ENCODE measurements at regions not wholly inside any gene's neighbourhood (a gene's known extent, or its start where the extent isn't known, plus 50 kb on each side); places are given as distances from the start of the nearest gene placed in this dataset.

- Histone ChIP-seq H3K79me2 (ENCODE audit: control insufficient read depth, insufficient read depth, low read length) (no peaks in the 10 kb centered on the region), H3K27me3 (ENCODE audit: control insufficient read depth, insufficient read depth, low read length) (no peaks in the 10 kb centered on the region), H3K36me3 (ENCODE audit: control insufficient read depth, insufficient read depth, low read length) (no peaks in the 10 kb centered on the region), H3K9ac (ENCODE audit: insufficient read depth, low read length) (no peak overlapping the region), H3K4me1 (ENCODE audit: control insufficient read depth, extremely low read depth, insufficient read depth, low read length) (no peaks in the 10 kb centered on the region), H2AFZ (ENCODE audit: low read length) (no peak overlapping the region), H3K4me2 (ENCODE audit: extremely low read depth, insufficient read depth, low read length) (no peak overlapping the region), H3K9me3 (ENCODE audit: control insufficient read depth, insufficient read depth, low read depth, low read length) (no peaks in the 10 kb centered on the region), H3K4me3 (replicated peaks in 1 of 4; ENCODE audit: control extremely low read depth in 1 of 4, insufficient read depth in 1 of 4, low read depth in 3 of 4, low read length in 4 of 4) (no peak overlapping the region), H3K27ac (ENCODE audit: insufficient read depth, low read length) (no peak overlapping the region), H4K20me1 (ENCODE audit: control insufficient read depth, extremely low read depth, insufficient read depth, low read length) (no peaks in the 10 kb centered on the region)
- no peak for DNase-seq (ENCODE audit: low read depth in 2 of 2)
- no peak for TF ChIP-seq EZH2 (IDR thresholded peaks at IDR 0.05; ENCODE audit: low read length, missing control alignments)
- TF ChIP-seq, protein P1, sequence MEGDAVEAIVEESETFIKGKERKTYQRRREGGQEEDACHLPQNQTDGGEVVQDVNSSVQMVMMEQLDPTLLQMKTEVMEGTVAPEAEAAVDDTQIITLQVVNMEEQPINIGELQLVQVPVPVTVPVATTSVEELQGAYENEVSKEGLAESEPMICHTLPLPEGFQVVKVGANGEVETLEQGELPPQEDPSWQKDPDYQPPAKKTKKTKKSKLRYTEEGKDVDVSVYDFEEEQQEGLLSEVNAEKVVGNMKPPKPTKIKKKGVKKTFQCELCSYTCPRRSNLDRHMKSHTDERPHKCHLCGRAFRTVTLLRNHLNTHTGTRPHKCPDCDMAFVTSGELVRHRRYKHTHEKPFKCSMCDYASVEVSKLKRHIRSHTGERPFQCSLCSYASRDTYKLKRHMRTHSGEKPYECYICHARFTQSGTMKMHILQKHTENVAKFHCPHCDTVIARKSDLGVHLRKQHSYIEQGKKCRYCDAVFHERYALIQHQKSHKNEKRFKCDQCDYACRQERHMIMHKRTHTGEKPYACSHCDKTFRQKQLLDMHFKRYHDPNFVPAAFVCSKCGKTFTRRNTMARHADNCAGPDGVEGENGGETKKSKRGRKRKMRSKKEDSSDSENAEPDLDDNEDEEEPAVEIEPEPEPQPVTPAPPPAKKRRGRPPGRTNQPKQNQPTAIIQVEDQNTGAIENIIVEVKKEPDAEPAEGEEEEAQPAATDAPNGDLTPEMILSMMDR (conservative IDR thresholded peaks at IDR 0.05 in 1 of 2, IDR thresholded peaks at IDR 0.05 in 1 of 2; ENCODE audit: low read depth in 1 of 2, low read length in 2 of 2), result no peak
Observed at GRCh38 chr2:144801325-144801724, 281.4 kb upstream of the ZEB2 start.

GRCh38 chr2:144798989-144799388 is 279.1 kb upstream of the ZEB2 start:
- Histone ChIP-seq H3K9me3 (ENCODE audit: control insufficient read depth, insufficient read depth, low read depth, low read length) (no peaks in the 10 kb centered on the region), H3K4me2 (ENCODE audit: extremely low read depth, insufficient read depth, low read length) (peak overlapping the region; percentile 18), H3K9ac (ENCODE audit: insufficient read depth, low read length) (no peak overlapping the region), H3K27me3 (ENCODE audit: control insufficient read depth, insufficient read depth, low read length) (no peaks in the 10 kb centered on the region), H3K4me1 (ENCODE audit: control insufficient read depth, extremely low read depth, insufficient read depth, low read length) (no peaks in the 10 kb centered on the region), H4K20me1 (ENCODE audit: control insufficient read depth, extremely low read depth, insufficient read depth, low read length) (no peaks in the 10 kb centered on the region), H3K36me3 (ENCODE audit: control insufficient read depth, insufficient read depth, low read length) (no peaks in the 10 kb centered on the region), H3K79me2 (ENCODE audit: control insufficient read depth, insufficient read depth, low read length) (no peaks in the 10 kb centered on the region), H2AFZ (ENCODE audit: low read length) (peak overlapping the region; percentile 43), H3K27ac (ENCODE audit: insufficient read depth, low read length) (no peak overlapping the region), H3K4me3 (replicated peaks in 1 of 4; ENCODE audit: control extremely low read depth in 1 of 4, insufficient read depth in 1 of 4, low read depth in 3 of 4, low read length in 4 of 4) (no peak overlapping the region)
- no peak for DNase-seq (ENCODE audit: low read depth in 2 of 2)
- TF ChIP-seq, protein P1 (conservative IDR thresholded peaks at IDR 0.05 in 1 of 2, IDR thresholded peaks at IDR 0.05 in 1 of 2; ENCODE audit: low read depth in 1 of 2, low read length in 2 of 2), result no peak
- no peak for TF ChIP-seq EZH2 (IDR thresholded peaks at IDR 0.05; ENCODE audit: low read length, missing control alignments)

GRCh38 chr2:144798034-144798433 is 278.1 kb upstream of the ZEB2 start:
- TF ChIP-seq, protein P1 (conservative IDR thresholded peaks at IDR 0.05 in 1 of 2, IDR thresholded peaks at IDR 0.05 in 1 of 2; ENCODE audit: low read depth in 1 of 2, low read length in 2 of 2), result no peak
- TF ChIP-seq EZH2 (IDR thresholded peaks at IDR 0.05; ENCODE audit: low read length, missing control alignments), result no peak
- no peak overlapping the region for H3K9ac ChIP-seq (ENCODE audit: insufficient read depth, low read length)
- no peak overlapping the region for H2AFZ ChIP-seq (ENCODE audit: low read length)
- no peak overlapping the region for H3K4me2 ChIP-seq (ENCODE audit: extremely low read depth, insufficient read depth, low read length)
- H3K27me3 ChIP-seq (ENCODE audit: control insufficient read depth, insufficient read depth, low read length), result no peaks in the 10 kb centered on the region
- peak in 1 of 2 donors; percentile 33 for DNase-seq (ENCODE audit: low read depth in 2 of 2)
- H3K79me2 ChIP-seq (ENCODE audit: control insufficient read depth, insufficient read depth, low read length), result no peaks in the 10 kb centered on the region
- no peaks in the 10 kb centered on the region for H3K36me3 ChIP-seq (ENCODE audit: control insufficient read depth, insufficient read depth, low read length)
- no peaks in the 10 kb centered on the region for H3K4me1 ChIP-seq (ENCODE audit: control insufficient read depth, extremely low read depth, insufficient read depth, low read length)
- H3K4me3 ChIP-seq (replicated peaks in 1 of 4; ENCODE audit: control extremely low read depth in 1 of 4, insufficient read depth in 1 of 4, low read depth in 3 of 4, low read length in 4 of 4), result no peak overlapping the region
- H4K20me1 ChIP-seq (ENCODE audit: control insufficient read depth, extremely low read depth, insufficient read depth, low read length), result no peaks in the 10 kb centered on the region
- H3K9me3 ChIP-seq (ENCODE audit: control insufficient read depth, insufficient read depth, low read depth, low read length), result no peaks in the 10 kb centered on the region
- no peak overlapping the region for H3K27ac ChIP-seq (ENCODE audit: insufficient read depth, low read length)

Data from fibroblast of lung (primary cell).